ENCODE measurements at regions not wholly inside any gene's neighbourhood (a gene's known extent, or its start where the extent isn't known, plus 50 kb on each side); places are given as distances from the start of the nearest gene placed in this dataset.
"Not testable (repeated sequence)": the region's sequence is repeated elsewhere in the genome, so short reads cannot be mapped to it uniquely, and the experiment has no call there.

DNA sequence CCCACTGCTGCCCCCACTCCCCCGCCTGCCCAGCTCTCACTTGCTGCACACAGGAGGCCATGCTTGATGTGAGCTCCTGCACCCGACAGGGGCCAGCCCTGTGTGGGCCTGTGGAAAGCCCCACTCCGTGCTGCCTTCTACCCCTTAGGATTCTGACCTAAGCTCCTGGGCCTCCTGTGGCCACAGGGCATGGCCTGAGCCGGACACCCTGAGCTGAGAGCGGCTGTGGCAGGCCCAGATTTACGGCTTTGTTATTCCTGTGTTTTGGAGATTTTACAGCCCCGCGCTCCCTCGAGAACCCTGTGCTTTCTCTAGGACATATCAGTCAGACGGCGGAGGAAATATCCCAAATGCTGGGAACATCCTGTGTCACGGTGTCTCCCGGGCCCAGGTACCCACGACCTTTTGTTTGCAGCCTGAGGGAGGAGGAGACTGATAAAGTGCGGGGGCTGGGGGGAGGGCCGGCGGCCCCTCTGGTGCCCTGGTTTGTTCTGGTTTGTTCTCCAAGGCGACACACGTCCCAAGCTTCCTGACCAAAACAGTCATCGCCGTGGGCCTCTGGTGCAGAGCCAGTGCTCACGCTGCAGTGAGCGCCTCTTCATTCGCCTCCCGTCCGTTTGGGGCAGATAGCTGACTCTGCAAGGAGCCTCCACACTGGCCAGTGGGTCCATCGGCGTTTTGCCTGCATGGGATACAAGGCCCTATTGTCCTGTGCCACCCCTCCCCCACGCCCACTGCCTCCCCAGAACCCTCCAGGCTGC lies 363.4 kb downstream of the C16orf95 start:
- peak overlapping the region; percentile 63 for H3K9ac ChIP-seq (ENCODE audit: low read depth, low read length)
- no peaks in the 10 kb centered on the region for H3K36me3 ChIP-seq (ENCODE audit: insufficient read depth, low read length)
- H3K4me1 ChIP-seq (ENCODE audit: control insufficient read depth, insufficient read depth, low read length), result peaks cover 39% of the 10 kb centered on the region
- H3K9me3 ChIP-seq (replicated peaks; ENCODE audit: low read length), result no peaks in the 10 kb centered on the region
- no peaks in the 10 kb centered on the region for H3K27me3 ChIP-seq (ENCODE audit: control insufficient read depth, insufficient read depth, low read length)
- H3K4me3 ChIP-seq (ENCODE audit: low read length), result no peak overlapping the region
- no peak overlapping the region for H3K4me2 ChIP-seq (ENCODE audit: low read length)

DNA sequence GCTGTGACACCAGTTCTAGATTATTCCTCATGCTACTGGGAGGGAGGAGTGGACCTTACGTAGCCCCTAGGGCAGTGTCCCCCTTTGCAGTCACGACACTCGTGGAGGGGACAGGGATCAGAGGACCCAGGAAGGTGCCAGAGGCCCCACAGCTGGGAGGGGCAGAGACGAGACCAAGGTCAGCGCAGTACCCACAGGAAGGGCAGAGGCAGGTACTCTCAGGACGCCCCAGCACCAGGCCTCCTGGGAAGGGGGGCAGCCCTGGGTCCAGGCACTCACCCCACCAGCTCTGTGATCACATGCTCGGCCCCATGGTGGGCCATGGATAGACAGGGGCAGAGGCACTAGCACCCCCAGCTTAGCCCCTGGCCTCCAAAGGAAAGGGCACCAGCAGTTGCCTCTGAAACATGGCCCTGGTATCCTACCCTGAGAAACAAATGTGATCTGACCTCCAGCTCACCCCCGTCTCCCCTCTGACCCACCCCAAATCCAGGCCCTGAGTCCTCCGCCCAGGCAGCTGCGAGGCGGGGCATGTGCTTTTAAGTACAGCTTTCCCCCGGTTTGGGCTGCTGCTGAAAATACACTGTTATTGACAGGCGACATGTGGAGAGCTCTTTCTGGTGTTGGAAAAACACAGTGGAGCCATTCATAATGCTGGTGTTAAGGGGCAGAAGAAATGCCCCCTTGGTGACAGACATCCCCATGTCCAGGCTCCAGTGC lies 361.9 kb downstream of the C16orf95 start:
- Histone ChIP-seq H3K4me2 (ENCODE audit: low read length) (no peak overlapping the region), H3K9ac (ENCODE audit: low read depth, low read length) (no peak overlapping the region), H3K9me3 (replicated peaks; ENCODE audit: low read length) (no peaks in the 10 kb centered on the region), H3K36me3 (ENCODE audit: insufficient read depth, low read length) (no peaks in the 10 kb centered on the region), H3K4me1 (ENCODE audit: control insufficient read depth, insufficient read depth, low read length) (peaks cover 34% of the 10 kb centered on the region), H3K27me3 (ENCODE audit: control insufficient read depth, insufficient read depth, low read length) (no peaks in the 10 kb centered on the region), H3K4me3 (ENCODE audit: low read length) (no peak overlapping the region)

DNA sequence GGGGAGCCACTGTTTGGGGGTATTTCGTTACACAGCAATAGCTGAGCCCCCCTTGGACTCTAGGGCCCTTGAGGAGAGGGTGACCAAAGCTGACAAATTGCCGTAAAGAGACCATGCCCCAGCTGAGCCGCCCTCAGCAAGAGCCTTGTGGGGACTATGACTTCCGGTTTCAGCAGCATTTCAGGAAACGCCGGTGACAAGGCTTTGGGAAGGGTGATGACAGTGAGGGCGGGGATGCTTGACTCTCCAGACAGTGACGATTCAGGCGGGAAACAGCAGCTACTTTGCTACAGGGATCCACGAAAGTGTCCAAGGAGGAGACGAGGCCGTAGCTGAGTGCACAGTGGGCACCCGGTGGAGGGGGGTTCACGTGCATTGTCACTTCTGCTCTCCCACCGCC lies 360.8 kb downstream of the C16orf95 start:
- Histone ChIP-seq H3K9me3 (replicated peaks; ENCODE audit: low read length) (no peaks in the 10 kb centered on the region), H3K36me3 (ENCODE audit: insufficient read depth, low read length) (no peaks in the 10 kb centered on the region), H3K4me2 (ENCODE audit: low read length) (no peak overlapping the region), H3K4me3 (ENCODE audit: low read length) (no peak overlapping the region), H3K9ac (ENCODE audit: low read depth, low read length) (no peak overlapping the region), H3K4me1 (ENCODE audit: control insufficient read depth, insufficient read depth, low read length) (peaks cover 33% of the 10 kb centered on the region), H3K27me3 (ENCODE audit: control insufficient read depth, insufficient read depth, low read length) (no peaks in the 10 kb centered on the region)

DNA sequence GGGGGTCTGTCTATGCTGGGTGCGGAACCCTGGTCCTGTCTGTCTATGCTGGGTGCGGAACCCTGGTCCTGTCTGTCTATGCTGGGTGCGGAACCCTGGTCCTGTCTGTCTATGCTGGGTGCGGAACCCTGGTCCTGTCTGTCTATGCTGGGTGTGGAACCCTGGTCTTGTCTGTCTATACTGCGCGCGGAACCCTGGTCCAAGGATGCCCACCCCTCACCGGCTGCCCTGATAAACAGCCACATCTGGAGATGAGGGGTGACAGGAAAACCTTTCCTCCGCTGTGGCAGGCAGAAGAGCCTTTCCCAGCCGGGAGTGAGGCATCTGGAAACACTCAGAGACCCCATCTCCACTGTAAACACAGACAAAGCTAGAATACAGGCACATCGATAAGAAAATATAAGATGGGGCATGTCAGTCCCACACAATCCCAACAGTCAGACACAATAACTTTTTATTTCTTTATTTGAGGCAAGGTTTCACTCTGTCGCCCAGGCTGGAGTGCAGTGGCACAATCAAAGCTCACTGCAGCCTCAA lies 359.5 kb downstream of the C16orf95 start:
- H3K9me3 ChIP-seq (replicated peaks; ENCODE audit: low read length); H3K4me2 ChIP-seq (ENCODE audit: low read length); H3K36me3 ChIP-seq (ENCODE audit: insufficient read depth, low read length); H3K9ac ChIP-seq (ENCODE audit: low read depth, low read length); H3K27me3 ChIP-seq (ENCODE audit: control insufficient read depth, insufficient read depth, low read length); H3K4me3 ChIP-seq (ENCODE audit: low read length): not testable (repeated sequence)
- H3K4me1 ChIP-seq (ENCODE audit: control insufficient read depth, insufficient read depth, low read length), result peaks cover 28% of the 10 kb centered on the region

DNA sequence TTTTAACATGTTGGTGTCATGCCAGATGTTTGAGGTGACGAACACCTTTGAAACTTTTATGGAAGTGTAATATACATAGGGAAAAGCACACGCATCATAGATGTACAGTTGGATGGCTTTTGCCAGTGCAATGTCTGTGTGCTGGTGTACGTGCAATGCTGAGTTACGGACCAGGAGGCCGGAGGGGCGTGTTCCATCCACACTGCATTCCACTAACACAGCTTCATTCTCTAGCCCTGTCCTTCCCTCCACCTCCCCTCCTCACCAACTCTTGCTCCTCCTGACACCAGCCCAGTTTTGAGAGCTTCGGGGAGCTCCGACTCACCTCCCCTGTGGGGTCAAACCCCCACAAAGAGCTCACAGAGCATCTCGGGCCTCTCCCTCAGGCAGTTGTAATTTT lies 358.8 kb downstream of the C16orf95 start:
- no peaks in the 10 kb centered on the region for H3K36me3 ChIP-seq (ENCODE audit: insufficient read depth, low read length)
- no peaks in the 10 kb centered on the region for H3K9me3 ChIP-seq (replicated peaks; ENCODE audit: low read length)
- H3K4me2 ChIP-seq (ENCODE audit: low read length), result no peak overlapping the region
- H3K4me1 ChIP-seq (ENCODE audit: control insufficient read depth, insufficient read depth, low read length), result peaks cover 21% of the 10 kb centered on the region
- no peaks in the 10 kb centered on the region for H3K27me3 ChIP-seq (ENCODE audit: control insufficient read depth, insufficient read depth, low read length)
- no peak overlapping the region for H3K9ac ChIP-seq (ENCODE audit: low read depth, low read length)
- no peak overlapping the region for H3K4me3 ChIP-seq (ENCODE audit: low read length)

DNA sequence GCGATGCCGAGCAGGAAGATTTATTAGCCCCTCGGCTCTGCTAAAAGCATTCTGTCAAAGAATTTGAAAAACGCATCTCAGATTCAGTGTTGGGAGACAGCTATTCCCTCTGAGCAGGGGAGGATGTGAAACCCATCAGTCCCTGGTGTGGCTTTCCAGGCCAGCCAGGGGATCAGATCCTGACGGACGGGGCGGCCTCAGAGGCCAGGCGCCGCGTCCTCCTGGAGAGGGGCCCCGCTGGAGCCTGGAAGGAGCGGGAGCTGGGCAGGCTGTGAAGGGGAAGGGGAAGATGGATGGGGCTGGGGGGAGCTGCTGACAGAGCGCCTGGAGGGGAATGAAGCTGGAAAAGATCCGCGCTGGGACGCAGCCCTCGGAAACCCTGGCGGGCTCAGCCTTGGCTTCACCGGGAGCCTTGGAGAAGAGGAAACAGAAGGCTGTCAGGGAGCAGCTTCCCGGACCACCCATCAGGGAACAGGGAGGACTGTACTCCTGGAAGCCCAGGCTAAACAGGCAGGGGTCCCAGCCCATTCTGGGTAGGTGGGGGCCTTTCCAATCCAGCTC lies 358.0 kb downstream of the C16orf95 start:
- Histone ChIP-seq H3K9me3 (replicated peaks; ENCODE audit: low read length) (no peaks in the 10 kb centered on the region), H3K27me3 (ENCODE audit: control insufficient read depth, insufficient read depth, low read length) (no peaks in the 10 kb centered on the region)

DNA sequence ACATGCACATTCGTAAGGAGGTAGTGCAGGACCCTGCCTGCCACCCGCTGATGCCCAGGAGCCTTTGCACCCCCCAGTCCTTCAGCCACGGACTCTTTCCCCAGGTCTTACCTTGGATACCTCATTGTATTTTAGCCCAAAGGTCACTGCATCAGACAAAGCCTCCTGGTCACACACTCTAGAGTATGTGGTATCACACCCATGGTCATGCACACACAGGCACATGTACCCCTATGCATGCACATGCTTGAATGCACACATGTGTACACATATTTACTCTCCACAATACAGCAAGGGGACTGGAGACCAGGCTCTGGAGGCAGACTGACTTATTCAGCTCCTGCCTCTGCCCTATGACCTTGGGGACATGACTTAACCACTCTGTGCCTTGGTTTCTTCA lies 357.5 kb downstream of the C16orf95 start:
- no peak overlapping the region for H3K4me3 ChIP-seq (ENCODE audit: low read length)
- H3K9me3 ChIP-seq (replicated peaks; ENCODE audit: low read length), result no peaks in the 10 kb centered on the region
- peaks cover 14% of the 10 kb centered on the region for H3K4me1 ChIP-seq (ENCODE audit: control insufficient read depth, insufficient read depth, low read length)
- no peaks in the 10 kb centered on the region for H3K27me3 ChIP-seq (ENCODE audit: control insufficient read depth, insufficient read depth, low read length)
- no peak overlapping the region for H3K9ac ChIP-seq (ENCODE audit: low read depth, low read length)
- no peak overlapping the region for H3K4me2 ChIP-seq (ENCODE audit: low read length)
- no peaks in the 10 kb centered on the region for H3K36me3 ChIP-seq (ENCODE audit: insufficient read depth, low read length)

More for the DNA sequence above, 358.0 kb downstream of the C16orf95 start:
- no peaks in the 10 kb centered on the region for H3K36me3 ChIP-seq (ENCODE audit: insufficient read depth, low read length)
- H3K4me2 ChIP-seq (ENCODE audit: low read length), result no peak overlapping the region
- H3K9ac ChIP-seq (ENCODE audit: low read depth, low read length), result no peak overlapping the region
- H3K4me1 ChIP-seq (ENCODE audit: control insufficient read depth, insufficient read depth, low read length), result peaks cover 14% of the 10 kb centered on the region
- no peak overlapping the region for H3K4me3 ChIP-seq (ENCODE audit: low read length)

DNA sequence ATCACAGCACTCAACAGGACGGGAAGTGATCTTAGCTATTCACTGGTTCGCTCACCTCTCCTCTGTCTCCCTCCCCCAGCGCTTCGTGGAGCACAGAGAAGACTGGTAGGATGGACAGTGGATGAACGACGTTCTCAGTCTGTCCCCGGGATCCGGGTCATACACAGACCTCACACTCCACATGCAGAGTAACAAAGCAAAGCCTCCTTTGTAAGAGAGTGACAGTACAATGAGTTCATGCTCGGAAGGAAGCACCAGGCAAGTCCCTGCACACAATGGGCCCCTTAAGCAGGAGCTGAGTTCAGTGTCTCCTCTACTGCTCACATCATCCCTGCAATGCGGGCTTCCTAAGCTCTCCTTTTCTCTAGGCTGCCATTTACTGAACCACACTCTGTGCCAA lies 356.9 kb downstream of the C16orf95 start:
- Histone ChIP-seq H3K4me1 (ENCODE audit: control insufficient read depth, insufficient read depth, low read length) (peaks cover 14% of the 10 kb centered on the region), H3K27me3 (ENCODE audit: control insufficient read depth, insufficient read depth, low read length) (no peaks in the 10 kb centered on the region), H3K9ac (ENCODE audit: low read depth, low read length) (no peak overlapping the region), H3K4me2 (ENCODE audit: low read length) (no peak overlapping the region), H3K4me3 (ENCODE audit: low read length) (no peak overlapping the region), H3K9me3 (replicated peaks; ENCODE audit: low read length) (no peaks in the 10 kb centered on the region), H3K36me3 (ENCODE audit: insufficient read depth, low read length) (no peaks in the 10 kb centered on the region)

DNA sequence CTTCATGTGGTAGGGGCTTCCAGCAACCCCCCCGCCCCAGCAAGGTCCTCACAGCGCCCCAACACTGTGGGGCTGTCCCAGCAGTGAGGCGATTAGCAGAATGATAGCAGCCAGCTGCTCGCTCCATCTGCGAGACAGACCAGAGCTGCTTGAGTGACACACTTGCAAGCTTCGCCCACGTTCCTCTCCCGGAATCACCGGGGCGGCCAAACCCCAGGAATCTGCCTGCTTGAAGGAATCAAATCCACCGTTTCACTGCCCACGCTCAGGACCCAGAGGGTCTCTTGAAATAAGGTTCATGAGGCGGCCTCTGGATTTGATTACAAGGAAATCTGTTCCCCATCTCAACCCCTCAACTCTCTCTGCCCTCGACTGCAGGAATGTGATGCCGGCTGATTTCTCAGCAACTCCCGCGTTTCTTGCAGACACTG lies 356.0 kb downstream of the C16orf95 start:
- Histone ChIP-seq H3K4me1 (ENCODE audit: control insufficient read depth, insufficient read depth, low read length) (peaks cover 14% of the 10 kb centered on the region), H3K36me3 (ENCODE audit: insufficient read depth, low read length) (no peaks in the 10 kb centered on the region), H3K4me3 (ENCODE audit: low read length) (peak overlapping the region; percentile 4), H3K4me2 (ENCODE audit: low read length) (peak overlapping the region; percentile 47), H3K9me3 (replicated peaks; ENCODE audit: low read length) (no peaks in the 10 kb centered on the region), H3K27me3 (ENCODE audit: control insufficient read depth, insufficient read depth, low read length) (no peaks in the 10 kb centered on the region), H3K9ac (ENCODE audit: low read depth, low read length) (no peak overlapping the region)

DNA sequence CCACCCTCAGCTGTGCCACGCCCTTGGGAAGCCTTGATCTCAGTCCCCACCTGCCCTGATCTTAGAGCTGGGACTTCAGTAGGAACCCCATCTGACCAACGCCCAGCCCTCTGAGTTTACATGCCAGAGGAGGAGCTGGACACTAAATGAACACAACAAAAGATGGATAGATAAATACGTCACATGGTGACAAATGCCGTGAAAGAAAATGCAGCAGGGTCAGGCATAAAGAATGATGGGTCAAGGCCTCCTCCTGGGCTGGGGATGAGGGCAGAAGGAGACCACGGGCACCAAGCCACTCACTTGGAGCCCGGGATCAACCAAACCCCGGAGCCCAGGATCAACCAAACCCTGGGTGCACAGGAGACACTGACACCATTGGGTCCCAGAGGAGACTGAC lies 354.9 kb downstream of the C16orf95 start:
- peaks cover 14% of the 10 kb centered on the region for H3K4me1 ChIP-seq (ENCODE audit: control insufficient read depth, insufficient read depth, low read length)
- no peak overlapping the region for H3K9ac ChIP-seq (ENCODE audit: low read depth, low read length)
- no peak overlapping the region for H3K4me2 ChIP-seq (ENCODE audit: low read length)
- no peaks in the 10 kb centered on the region for H3K9me3 ChIP-seq (replicated peaks; ENCODE audit: low read length)
- no peaks in the 10 kb centered on the region for H3K36me3 ChIP-seq (ENCODE audit: insufficient read depth, low read length)
- H3K4me3 ChIP-seq (ENCODE audit: low read length), result no peak overlapping the region
- no peaks in the 10 kb centered on the region for H3K27me3 ChIP-seq (ENCODE audit: control insufficient read depth, insufficient read depth, low read length)

DNA sequence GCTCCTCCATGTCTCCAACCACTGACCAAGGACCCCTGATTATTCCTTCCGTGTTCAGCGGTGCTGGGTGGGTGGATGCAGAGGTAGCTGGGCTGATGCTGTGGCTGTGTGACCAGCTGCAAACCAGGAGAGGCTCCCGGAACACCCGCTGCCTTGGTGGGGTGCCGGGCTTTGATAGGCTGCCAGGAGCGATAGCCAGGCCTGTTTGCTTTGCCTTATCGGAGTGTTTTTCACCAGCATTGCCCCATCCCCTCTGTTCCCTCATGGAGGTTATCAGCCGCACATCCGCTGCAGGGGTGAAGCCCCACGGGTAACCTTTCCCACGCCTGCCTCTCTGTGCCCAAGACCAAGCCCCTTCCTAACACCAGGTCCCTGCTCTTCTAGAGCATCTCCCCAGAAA lies 354.3 kb downstream of the C16orf95 start:
- peaks cover 14% of the 10 kb centered on the region for H3K4me1 ChIP-seq (ENCODE audit: control insufficient read depth, insufficient read depth, low read length)
- no peaks in the 10 kb centered on the region for H3K9me3 ChIP-seq (replicated peaks; ENCODE audit: low read length)
- no peak overlapping the region for H3K4me2 ChIP-seq (ENCODE audit: low read length)
- no peaks in the 10 kb centered on the region for H3K36me3 ChIP-seq (ENCODE audit: insufficient read depth, low read length)
- no peak overlapping the region for H3K9ac ChIP-seq (ENCODE audit: low read depth, low read length)
- H3K27me3 ChIP-seq (ENCODE audit: control insufficient read depth, insufficient read depth, low read length), result no peaks in the 10 kb centered on the region
- no peak overlapping the region for H3K4me3 ChIP-seq (ENCODE audit: low read length)
